H9 (cell line): ENCODE measurements at regions not wholly inside any gene's neighbourhood (a gene's known extent, or its start where the extent isn't known, plus 50 kb on each side); places are given as distances from the start of the nearest gene placed in this dataset.

Source experiments
- DNase-seq: peaks from one replicate; pipeline ENCODE4 v3.0.0-alpha.2; 2017
- H2AFZ ChIP-seq: one replicate; pipeline ENCODE4 v1.6.1; 2013; ENCODE audit warnings: mild to moderate bottlenecking, low read length, control low read depth, moderate library complexity
- H2AK5ac ChIP-seq: 2 replicates; pipeline ENCODE4 v1.6.1; 2013; ENCODE audit warnings: low read length, control low read depth, mixed read lengths; ENCODE audit not compliant: insufficient read length
- H2BK120ac ChIP-seq: one replicate; pipeline ENCODE4 v1.6.1; 2013; ENCODE audit warnings: low read depth, mild to moderate bottlenecking, low read length, control low read depth, inconsistent platforms; ENCODE audit not compliant: poor library complexity, severe bottlenecking
- H2BK12ac ChIP-seq: 2 replicates; pipeline ENCODE4 v1.6.1; 2013; ENCODE audit warnings: low read length, control low read depth, mixed read lengths, low read depth; ENCODE audit not compliant: insufficient read length
- H2BK15ac ChIP-seq: 2 replicates; pipeline ENCODE4 v1.6.1; 2013; ENCODE audit warnings: low read depth, low read length, control low read depth
- H2BK20ac ChIP-seq: one replicate; pipeline ENCODE4 v1.6.1; 2013; ENCODE audit warnings: low read depth, mild to moderate bottlenecking, low read length, control low read depth, inconsistent platforms; ENCODE audit not compliant: poor library complexity, severe bottlenecking
- H2BK5ac ChIP-seq: 2 replicates; pipeline ENCODE4 v1.6.1; 2013; ENCODE audit warnings: low read length, control low read depth, mixed read lengths; ENCODE audit not compliant: insufficient read length
- H3K14ac ChIP-seq: 2 replicates; pipeline ENCODE4 v1.6.1; 2013; ENCODE audit warnings: low read length, control low read depth; ENCODE audit not compliant: insufficient read depth
- H3K18ac ChIP-seq: 2 replicates; pipeline ENCODE4 v1.6.1; 2013; ENCODE audit warnings: low read depth, mild to moderate bottlenecking, mixed read lengths, low read length, control low read depth; ENCODE audit not compliant: insufficient read length
- H3K23ac ChIP-seq: 2 replicates; pipeline ENCODE4 v1.6.1; 2013; ENCODE audit warnings: low read length, control low read depth, mixed read lengths, low read depth; ENCODE audit not compliant: insufficient read length
- H3K23me2 ChIP-seq: 2 replicates; pipeline ENCODE4 v1.6.1; 2013; ENCODE audit warnings: low read depth, mild to moderate bottlenecking, mixed read lengths, low read length, control low read depth; ENCODE audit not compliant: insufficient read length, poor library complexity, severe bottlenecking
- H3K27ac ChIP-seq: 2 replicates; pipeline ENCODE4 v1.5.1; 2013; ENCODE audit warnings: low read length, control low read depth, mixed read lengths, low read depth; ENCODE audit not compliant: insufficient read length
- H3K27me3 ChIP-seq: 2 replicates; pipeline ENCODE4 v1.6.1; 2013; ENCODE audit warnings: low read length, control low read depth, inconsistent platforms; ENCODE audit not compliant: insufficient read depth
- H3K4ac ChIP-seq: 2 replicates; pipeline ENCODE4 v1.6.1; 2013; ENCODE audit warnings: low read depth, mild to moderate bottlenecking, control low read depth, inconsistent platforms, low read length, moderate library complexity
- H3K4me1 ChIP-seq: 2 replicates; pipeline ENCODE4 v1.6.1; 2013; ENCODE audit warnings: low read length, control low read depth, inconsistent platforms; ENCODE audit not compliant: insufficient read depth
- H3K4me2 ChIP-seq: 2 replicates; pipeline ENCODE4 v1.6.1; 2013; ENCODE audit warnings: low read length, control low read depth, mixed read lengths; ENCODE audit not compliant: insufficient read length, insufficient read depth
- H3K56ac ChIP-seq: 2 replicates; pipeline ENCODE4 v1.6.1; 2013; ENCODE audit warnings: low read depth, mild to moderate bottlenecking, mixed read lengths, low read length, control low read depth; ENCODE audit not compliant: insufficient read length
- H3K79me1 ChIP-seq: 2 replicates; pipeline ENCODE4 v1.6.1; 2013; ENCODE audit warnings: low read depth, mild to moderate bottlenecking, moderate library complexity, low read length, control low read depth, inconsistent platforms; ENCODE audit not compliant: insufficient read depth, poor library complexity, severe bottlenecking
- H3K79me2 ChIP-seq: 2 replicates; pipeline ENCODE4 v1.6.1; 2013; ENCODE audit warnings: low read length, control low read depth, inconsistent platforms; ENCODE audit not compliant: insufficient read depth
- H3K9ac ChIP-seq: 2 replicates; pipeline ENCODE4 v1.6.1; 2013; ENCODE audit warnings: low read length, control low read depth, mixed read lengths; ENCODE audit not compliant: insufficient read length; ENCODE audit errors: extremely low read depth
- H3K9me3 ChIP-seq: one replicate; pipeline ENCODE4 v1.6.1; 2013; ENCODE audit warnings: low read depth, low read length, inconsistent platforms; ENCODE audit not compliant: control insufficient read depth
- H3T11ph ChIP-seq: one replicate; pipeline ENCODE4 v1.6.1; 2013; ENCODE audit warnings: mild to moderate bottlenecking, low read length, control low read depth, inconsistent platforms
- H4K20me1 ChIP-seq: one replicate; pipeline ENCODE4 v1.6.1; 2013; ENCODE audit not compliant: control insufficient read depth, insufficient read length, insufficient read depth
- H4K5ac ChIP-seq: 2 replicates; pipeline ENCODE4 v1.6.1; 2013; ENCODE audit warnings: low read depth, mild to moderate bottlenecking, mixed read lengths, low read length, control low read depth; ENCODE audit not compliant: insufficient read length
- H4K8ac ChIP-seq: replicated peaks from 2 replicates; pipeline ENCODE4 v1.6.1; 2013; ENCODE audit warnings: low read length, control low read depth, mixed read lengths, low read depth; ENCODE audit not compliant: insufficient read length
- H4K91ac ChIP-seq: 2 replicates; pipeline ENCODE4 v1.6.1; 2013; ENCODE audit warnings: low read depth, mild to moderate bottlenecking, moderate library complexity, mixed read lengths, low read length, control low read depth; ENCODE audit not compliant: insufficient read length
- H3K27ac Mint-ChIP-seq, 3 experiments: 2 replicates in 2 of 3; 3 replicates in 1 of 3; pipeline ENCODE4 v1.8.0; 2020 to 2021; ENCODE audit warnings: mixed read lengths in 3 of 3, mild to moderate bottlenecking in 1 of 3, moderate library complexity in 1 of 3
- H3K27me3 Mint-ChIP-seq: 2 replicates; pipeline ENCODE4 v1.8.0; 2021; ENCODE audit warnings: low read depth, mild to moderate bottlenecking, moderate library complexity, mixed read lengths
- H3K36me3 Mint-ChIP-seq, 3 experiments: 2 replicates in 2 of 3; 3 replicates in 1 of 3; pipeline ENCODE4 v1.8.0; 2020 to 2021; ENCODE audit warnings: low read depth in 3 of 3, mixed read lengths in 3 of 3; ENCODE audit not compliant: insufficient read depth in 1 of 3
- H3K4me1 Mint-ChIP-seq, 2 experiments: 2 replicates each; pipeline ENCODE4 v1.8.0; 2020; ENCODE audit warnings: mixed read lengths in 2 of 2
- H3K4me3 Mint-ChIP-seq, 2 experiments: 2 replicates in 1 of 2; 3 replicates in 1 of 2; pipeline ENCODE4 v1.8.0; 2020 to 2021; ENCODE audit warnings: mild to moderate bottlenecking in 2 of 2, mixed read lengths in 2 of 2, moderate library complexity in 1 of 2
- H3K9me3 Mint-ChIP-seq, 2 experiments: 2 replicates in 1 of 2; 3 replicates in 1 of 2; pipeline ENCODE4 v1.8.0; 2020; ENCODE audit warnings: mild to moderate bottlenecking in 2 of 2, mixed read lengths in 2 of 2, moderate library complexity in 1 of 2
- CTCF ChIP-seq: fragments of 200-600 bp; sonication (generic); conservative IDR thresholded peaks from 3 replicates; pipeline ENCODE4 v1.8.0; 2021; ENCODE audit warnings: antibody characterized with exemption, mild to moderate bottlenecking
- WGBS: extraction: QIAGEN DNeasy Blood & Tissue Kit; methylation state at CpG from one replicate; pipeline ENCODE4 v1.1.7; 2013; ENCODE audit warnings: missing lambda C conversion rate, low lambda C conversion rate, mixed read lengths; ENCODE audit not compliant: insufficient read length; ENCODE audit errors: extremely low coverage; 5-methylcytosine and 5-hydroxymethylcytosine counted together

- Histone ChIP-seq H4K8ac (no peak overlapping the region), H3K4me2 (no peak overlapping the region), H4K20me1 (no peaks in the 10 kb centered on the region), H2BK5ac (no peak overlapping the region), H2AFZ (no peak overlapping the region), H3K79me1 (no peaks in the 10 kb centered on the region), H2BK20ac (no peak overlapping the region), H4K91ac (no peak overlapping the region), H3K9me3 (no peaks in the 10 kb centered on the region), H3K9ac (no peak overlapping the region), H3K56ac (no peak overlapping the region), H3K79me2 (no peaks in the 10 kb centered on the region), H3K23me2 (no peaks in the 10 kb centered on the region), H3K23ac (no peak overlapping the region), H3K4ac (no peak overlapping the region), H2BK15ac (no peak overlapping the region), H3T11ph (no peak overlapping the region), H2AK5ac (no peak overlapping the region), H4K5ac (no peak overlapping the region), H2BK120ac (no peak overlapping the region), H3K27ac (no peak overlapping the region), H3K27me3 (no peaks in the 10 kb centered on the region), H3K4me1 (no peaks in the 10 kb centered on the region), H3K14ac (no peak overlapping the region), H3K18ac (no peak overlapping the region), H2BK12ac (no peak overlapping the region)
- H3K9me3 Mint-ChIP-seq: no peaks in the 10 kb centered on the region
- TF ChIP-seq CTCF: no peak
- peaks cover 4% of the 10 kb centered on the region for H3K27me3 Mint-ChIP-seq
- no peak for DNase-seq
- H3K36me3 Mint-ChIP-seq: no peaks in the 10 kb centered on the region
- no peaks in the 10 kb centered on the region for H3K4me1 Mint-ChIP-seq
- WGBS: no CpG with 5 or more reads among the region's 3 CpGs
- H3K4me3 Mint-ChIP-seq: no peak overlapping the region
- no peak overlapping the region for H3K27ac Mint-ChIP-seq
Observed at GRCh38 chr15:97731859-97732258, 228.6 kb upstream of the ARRDC4 start.
